GM23248 (cell line): ENCODE measurements at regions not wholly inside any gene's neighbourhood (a gene's known extent, or its start where the extent isn't known, plus 50 kb on each side); places are given as distances from the start of the nearest gene placed in this dataset.

Experiments used
- DNase-seq: peaks from one replicate; pipeline ENCODE4 v3.0.0-alpha.2; 2015
- H2AFZ ChIP-seq: fragments of 200-600 bp; sonication (generic); 2 replicates; pipeline ENCODE4 v1.6.1; 2016; ENCODE audit warnings: antibody characterized with exemption
- H3F3A ChIP-seq: fragments of 200-600 bp; sonication (generic); 2 replicates; pipeline ENCODE4 v1.6.1; 2016; ENCODE audit warnings: mild to moderate bottlenecking, antibody characterized with exemption, mixed run types; ENCODE audit not compliant: insufficient read depth
- H3K27ac ChIP-seq: fragments of 200-600 bp; sonication (generic); 2 replicates; pipeline ENCODE4 v1.5.1; 2016; ENCODE audit warnings: mild to moderate bottlenecking
- H3K27me3 ChIP-seq: fragments of 200-600 bp; sonication (generic); replicated peaks from 2 replicates; pipeline ENCODE4 v1.6.1; 2016; ENCODE audit warnings: mild to moderate bottlenecking; ENCODE audit not compliant: insufficient read depth
- H3K36me3 ChIP-seq: fragments of 200-600 bp; sonication (generic); 2 replicates; pipeline ENCODE4 v1.6.1; 2016; ENCODE audit warnings: low read depth, mild to moderate bottlenecking
- H3K4me1 ChIP-seq: fragments of 200-600 bp; sonication (generic); 2 replicates; pipeline ENCODE4 v1.6.1; 2016; ENCODE audit warnings: mild to moderate bottlenecking; ENCODE audit not compliant: insufficient read depth
- H3K4me2 ChIP-seq: fragments of 200-600 bp; sonication (generic); one replicate; pipeline ENCODE4 v1.6.1; 2016; ENCODE audit warnings: mild to moderate bottlenecking; ENCODE audit not compliant: unreplicated experiment
- H3K4me3 ChIP-seq: fragments of 200-600 bp; sonication (generic); 2 replicates; pipeline ENCODE4 v1.5.1; 2016; ENCODE audit warnings: mild to moderate bottlenecking
- H3K79me2 ChIP-seq: fragments of 200-600 bp; sonication (generic); 2 replicates; pipeline ENCODE4 v1.6.1; 2016; ENCODE audit warnings: mild to moderate bottlenecking; ENCODE audit not compliant: insufficient read depth
- H3K9ac ChIP-seq: fragments of 200-600 bp; sonication (generic); 2 replicates; pipeline ENCODE4 v1.6.1; 2016; ENCODE audit warnings: mild to moderate bottlenecking
- H3K9me2 ChIP-seq: fragments of 200-600 bp; sonication (generic); 2 replicates; pipeline ENCODE4 v1.6.1; 2016; ENCODE audit warnings: mixed run types, mild to moderate bottlenecking, moderate library complexity; ENCODE audit not compliant: insufficient read depth
- H3K9me3 ChIP-seq: fragments of 200-600 bp; sonication (generic); one replicate; pipeline ENCODE4 v1.6.1; 2017; ENCODE audit warnings: low read depth
- H4K20me1 ChIP-seq: fragments of 200-600 bp; sonication (generic); 2 replicates; pipeline ENCODE4 v1.6.0; 2016; ENCODE audit not compliant: insufficient read depth
- EZH2 ChIP-seq: fragments of 200-600 bp; sonication (generic); IDR thresholded peaks from 2 replicates; pipeline ENCODE4 v1.6.1; 2018; ENCODE audit warnings: antibody characterized with exemption, mild to moderate bottlenecking; ENCODE audit not compliant: insufficient read depth, poor library complexity, severe bottlenecking
- EZH2phosphoT487 ChIP-seq: fragments of 200-600 bp; sonication (generic); IDR thresholded peaks from 2 replicates; pipeline ENCODE4 v1.6.1; 2018; ENCODE audit warnings: antibody characterized with exemption, moderate library complexity, mild to moderate bottlenecking, low read depth; ENCODE audit not compliant: insufficient read depth
- WGBS, 2 experiments: methylation state at CpG; one replicate each; pipeline ENCODE4 v1.1.6; 2015 to 2017; ENCODE audit warnings: low lambda C conversion rate in 2 of 2, low coverage in 1 of 2; ENCODE audit errors: missing lambda C conversion rate in 2 of 2; 5-methylcytosine and 5-hydroxymethylcytosine counted together
- in situ Hi-C: fragments of 300-500 bp; cut with MboI; formaldehyde crosslinking; loops from 2 replicates; pipeline ENCODE4 v1.15.0; 2020

GRCh38 chr3:72336114-72336651 is 512.1 kb downstream of the SHQ1 start:
- in situ Hi-C loops, result no loop called here
- TF ChIP-seq EZH2phosphoT487 (no peak), EZH2 (no peak)

GRCh38 chr3:72335458-72336095 is 512.7 kb downstream of the SHQ1 start:
- no peak overlapping the region for H3K4me2 ChIP-seq
- H4K20me1 ChIP-seq, result no peaks in the 10 kb centered on the region
- no peaks in the 10 kb centered on the region for H3K27me3 ChIP-seq
- no peaks in the 10 kb centered on the region for H3K9me2 ChIP-seq
- in situ Hi-C loops, result no loop called here
- H3K79me2 ChIP-seq, result no peaks in the 10 kb centered on the region
- peaks cover 22% of the 10 kb centered on the region for H3F3A ChIP-seq
- H3K4me1 ChIP-seq, result peaks cover 14% of the 10 kb centered on the region
- WGBS, 2 experiments, result 78 to 80% methylated on average over 10 of the region's 10 CpGs
- H3K27ac ChIP-seq, result no peak overlapping the region
- peak; percentile 43 for DNase-seq
- H3K4me3 ChIP-seq, result no peak overlapping the region
- H3K36me3 ChIP-seq, result no peaks in the 10 kb centered on the region
- no peak overlapping the region for H2AFZ ChIP-seq
- H3K9ac ChIP-seq, result no peak overlapping the region
- H3K9me3 ChIP-seq, result no peaks in the 10 kb centered on the region
- TF ChIP-seq EZH2phosphoT487 (no peak), EZH2 (no peak)

More at GRCh38 chr3:72336114-72336651, 512.1 kb downstream of the SHQ1 start:
- no peaks in the 10 kb centered on the region for H3K9me2 ChIP-seq
- no peak overlapping the region for H3K4me2 ChIP-seq
- H3K36me3 ChIP-seq, result no peaks in the 10 kb centered on the region
- no peaks in the 10 kb centered on the region for H4K20me1 ChIP-seq
- H3K27me3 ChIP-seq, result no peaks in the 10 kb centered on the region
- no peak overlapping the region for H3K4me3 ChIP-seq
- DNase-seq, result no peak
- 80 to 83% methylated on average over 7 of the region's 7 CpGs for WGBS, 2 experiments
- peaks cover 22% of the 10 kb centered on the region for H3F3A ChIP-seq
- no peaks in the 10 kb centered on the region for H3K79me2 ChIP-seq
- H3K4me1 ChIP-seq, result peaks cover 14% of the 10 kb centered on the region
- H3K9ac ChIP-seq, result no peak overlapping the region
- H3K27ac ChIP-seq, result no peak overlapping the region
- no peaks in the 10 kb centered on the region for H3K9me3 ChIP-seq
- H2AFZ ChIP-seq, result no peak overlapping the region

- Histone ChIP-seq H2AFZ (no peak overlapping the region), H3K4me3 (no peak overlapping the region), H3F3A (peaks cover 22% of the 10 kb centered on the region), H3K27me3 (no peaks in the 10 kb centered on the region), H3K27ac (no peak overlapping the region), H3K4me2 (no peak overlapping the region), H3K36me3 (no peaks in the 10 kb centered on the region), H3K4me1 (peaks cover 14% of the 10 kb centered on the region), H3K79me2 (no peaks in the 10 kb centered on the region), H4K20me1 (no peaks in the 10 kb centered on the region), H3K9ac (no peak overlapping the region), H3K9me3 (no peaks in the 10 kb centered on the region), H3K9me2 (no peaks in the 10 kb centered on the region)
- no peak for DNase-seq
- TF ChIP-seq EZH2phosphoT487 (no peak), EZH2 (no peak)
- WGBS, 2 experiments, result 89 to 90% methylated on average over 14 of the region's 14 CpGs
- in situ Hi-C loops, result no loop called here
Observed at GRCh38 chr3:72334681-72335457, 513.4 kb downstream of the SHQ1 start.

GRCh38 chr3:72332689-72333088 is 515.6 kb downstream of the SHQ1 start:
- no peak for DNase-seq
- no peaks in the 10 kb centered on the region for H4K20me1 ChIP-seq
- no peaks in the 10 kb centered on the region for H3K79me2 ChIP-seq
- H3K4me1 ChIP-seq, result peaks cover 4% of the 10 kb centered on the region
- no peak overlapping the region for H3K4me2 ChIP-seq
- no peak overlapping the region for H3K27ac ChIP-seq
- no peaks in the 10 kb centered on the region for H3K36me3 ChIP-seq
- in situ Hi-C loops, result no loop called here
- H2AFZ ChIP-seq, result no peak overlapping the region
- WGBS, 2 experiments, result 94 to 95% methylated on average over 4 of the region's 4 CpGs
- TF ChIP-seq EZH2phosphoT487 (no peak), EZH2 (no peak)
- H3F3A ChIP-seq, result peaks cover 1% of the 10 kb centered on the region
- no peak overlapping the region for H3K9ac ChIP-seq
- no peaks in the 10 kb centered on the region for H3K9me3 ChIP-seq
- no peaks in the 10 kb centered on the region for H3K9me2 ChIP-seq
- no peaks in the 10 kb centered on the region; the same call in 1 of the 2 replicates for H3K27me3 ChIP-seq
- H3K4me3 ChIP-seq, result no peak overlapping the region
